ENCODE measurements at regions not wholly inside any gene's neighbourhood (a gene's known extent, or its start where the extent isn't known, plus 50 kb on each side); places are given as distances from the start of the nearest gene placed in this dataset.

- no peak for TF ChIP-seq EP300 (conservative IDR thresholded peaks at IDR 0.05; ENCODE audit: poor library complexity, severe bottlenecking)
- TF ChIP-seq EZH2 (IDR thresholded peaks at IDR 0.05; ENCODE audit: borderline replicate concordance, insufficient read depth, low read length, poor library complexity, severe bottlenecking), result no peak
- no peak for TF ChIP-seq CTCF (IDR thresholded peaks at IDR 0.05; ENCODE audit: poor library complexity, severe bottlenecking)
Measured at GRCh38 chr16:85263239-85263585, 150.9 kb upstream of the CIBAR2 start.
